Ishikawa (cell line): ENCODE measurements at regions not wholly inside any gene's neighbourhood (a gene's known extent, or its start where the extent isn't known, plus 50 kb on each side); places are given as distances from the start of the nearest gene placed in this dataset.

Experiments used
- CEBPB ChIP-seq: IDR thresholded peaks from 2 replicates; pipeline ENCODE4 v1.6.1; 2012
- CREB1 ChIP-seq: IDR thresholded peaks from 2 replicates; pipeline ENCODE4 v1.6.1; 2012; ENCODE audit warnings: low read depth
- EGR1 ChIP-seq: IDR thresholded peaks from 2 replicates; pipeline ENCODE4 v1.6.1; 2012
- EP300 ChIP-seq: IDR thresholded peaks from 2 replicates; pipeline ENCODE4 v1.6.1; 2012; ENCODE audit warnings: borderline replicate concordance
- FOXM1 ChIP-seq: IDR thresholded peaks from 2 replicates; pipeline ENCODE4 v1.6.1; 2012; ENCODE audit warnings: low read depth, borderline replicate concordance
- MAX ChIP-seq: IDR thresholded peaks from 2 replicates; pipeline ENCODE4 v1.6.1; 2012
- NFIC ChIP-seq: IDR thresholded peaks from 2 replicates; pipeline ENCODE4 v1.6.1; 2012
- RAD21 ChIP-seq: IDR thresholded peaks from 2 replicates; pipeline ENCODE4 v1.6.1; 2012; ENCODE audit warnings: low read depth
- REST ChIP-seq: IDR thresholded peaks from 2 replicates; pipeline ENCODE4 v1.6.1; 2012; ENCODE audit warnings: low read depth, mild to moderate bottlenecking
- TAF1 ChIP-seq: IDR thresholded peaks from 2 replicates; pipeline ENCODE4 v1.6.1; 2012; ENCODE audit warnings: low read depth, mild to moderate bottlenecking
- TCF12 ChIP-seq: IDR thresholded peaks from 2 replicates; pipeline ENCODE4 v1.6.1; 2012; ENCODE audit warnings: low read depth
- TEAD4 ChIP-seq: IDR thresholded peaks from 2 replicates; pipeline ENCODE4 v1.6.1; 2012
- USF1 ChIP-seq: IDR thresholded peaks from 2 replicates; pipeline ENCODE4 v1.6.1; 2012
- YY1 ChIP-seq: IDR thresholded peaks from 2 replicates; pipeline ENCODE4 v1.6.1; 2012; ENCODE audit warnings: low read depth
- ZBTB7A ChIP-seq: IDR thresholded peaks from 2 replicates; pipeline ENCODE4 v1.6.1; 2012; ENCODE audit warnings: low read depth

GRCh38 chr20:21808863-21809664 lies 103.6 kb downstream of the PAX1 start:
- TF ChIP-seq ZBTB7A (no peak), REST (no peak), YY1 (no peak), FOXM1 (no peak), TCF12 (no peak), EP300 (no peak), MAX (no peak), TAF1 (no peak), CEBPB (no peak), RAD21 (no peak), USF1 (no peak), EGR1 (no peak), TEAD4 (no peak), CREB1 (no peak)

- TF ChIP-seq NFIC = no peak
- TF ChIP-seq TEAD4 = no peak
- TF ChIP-seq TAF1 = no peak
- no peak for TF ChIP-seq REST
- no peak for TF ChIP-seq CREB1
- no peak for TF ChIP-seq CEBPB
- no peak for TF ChIP-seq TCF12
- TF ChIP-seq FOXM1 = no peak
- TF ChIP-seq MAX = no peak
- no peak for TF ChIP-seq EP300
- no peak for TF ChIP-seq USF1
- no peak for TF ChIP-seq RAD21
- no peak for TF ChIP-seq EGR1
- TF ChIP-seq ZBTB7A = no peak
- TF ChIP-seq YY1 = no peak
Measured at GRCh38 chr20:21808139-21808538, 102.7 kb downstream of the PAX1 start.

GRCh38 chr20:21804802-21805201 lies 99.3 kb downstream of the PAX1 start:
- TF ChIP-seq EGR1 = no peak
- TF ChIP-seq CEBPB = no peak
- TF ChIP-seq EP300 = no peak
- TF ChIP-seq TAF1 = no peak
- TF ChIP-seq CREB1 = no peak

- TF ChIP-seq EGR1 = no peak
- TF ChIP-seq TEAD4 = no peak
- TF ChIP-seq MAX = no peak
- no peak for TF ChIP-seq ZBTB7A
Measured at GRCh38 chr20:21801193-21801592, 95.7 kb downstream of the PAX1 start.

- no peak for TF ChIP-seq REST
- TF ChIP-seq EGR1 = no peak
- no peak for TF ChIP-seq MAX
- no peak for TF ChIP-seq EP300
- TF ChIP-seq YY1 = no peak
- no peak for TF ChIP-seq TAF1
- TF ChIP-seq TEAD4 = no peak
Measured at GRCh38 chr20:21798384-21798783, 92.9 kb downstream of the PAX1 start.
